ENCODE measurements at regions not wholly inside any gene's neighbourhood (a gene's known extent, or its start where the extent isn't known, plus 50 kb on each side); places are given as distances from the start of the nearest gene placed in this dataset.

GRCh38 chr2:185132501-185133041, 534.2 kb downstream of the ZNF804A start:
- Histone ChIP-seq H3K4me1 (no peaks in the 10 kb centered on the region), H3K36me3 (no peaks in the 10 kb centered on the region), H3K27me3 (no peaks in the 10 kb centered on the region), H3K4me3 (no peak overlapping the region), H3K27ac (no peak overlapping the region), H3K9me3 (no peaks in the 10 kb centered on the region)
- TF ChIP-seq POLR2A (IDR thresholded peaks at IDR 0.05), result no peak
- TF ChIP-seq CTCF (IDR thresholded peaks at IDR 0.05), result no peak
- 92 to 97% (median 93%) methylated on average over 33 to 39 of the region's 39 CpGs for WGBS, 4 donors
- peak in 1 of 5 donors; percentile 51 for DNase-seq
- intact Hi-C loops (cut with DNase I), result no loop called here
- ATAC-seq, result no peak

GRCh38 chr2:185137700-185138099, 539.4 kb downstream of the ZNF804A start:
- no peak for DNase-seq
- intact Hi-C loops (cut with DNase I), result no loop called here
- Histone ChIP-seq H3K36me3 (no peaks in the 10 kb centered on the region), H3K9me3 (no peaks in the 10 kb centered on the region), H3K27me3 (no peaks in the 10 kb centered on the region), H3K27ac (no peak overlapping the region), H3K4me1 (no peaks in the 10 kb centered on the region), H3K4me3 (no peak overlapping the region)
- no peak for TF ChIP-seq CTCF (IDR thresholded peaks at IDR 0.05)
- TF ChIP-seq POLR2A (IDR thresholded peaks at IDR 0.05), result no peak
- no peak for ATAC-seq

GRCh38 chr2:185142677-185143076, 544.3 kb downstream of the ZNF804A start:
- intact Hi-C loops (cut with DNase I), result no loop called here
- no peaks in the 10 kb centered on the region for H3K36me3 ChIP-seq
- DNase-seq (no peak), ATAC-seq (no peak)
- no peak overlapping the region for H3K4me3 ChIP-seq
- no peaks in the 10 kb centered on the region for H3K9me3 ChIP-seq
- H3K27ac ChIP-seq, result no peak overlapping the region
- 71 to 82% (median 80%) methylated on average over 1 of the region's 1 CpG for WGBS, 4 donors
- H3K27me3 ChIP-seq, result no peaks in the 10 kb centered on the region
- TF ChIP-seq POLR2A (IDR thresholded peaks at IDR 0.05) (no peak), CTCF (IDR thresholded peaks at IDR 0.05) (no peak)
- H3K4me1 ChIP-seq, result no peaks in the 10 kb centered on the region

GRCh38 chr2:185144159-185144919, 546.0 kb downstream of the ZNF804A start:
- ATAC-seq, result no peak
- Histone ChIP-seq H3K4me1 (no peaks in the 10 kb centered on the region), H3K27ac (no peak overlapping the region)

More at GRCh38 chr2:185144159-185144919, 546.0 kb downstream of the ZNF804A start:
- WGBS, 4 donors, result 61 to 72% (median 68%) methylated on average over 6 to 7 of the region's 7 CpGs
- H3K9me3 ChIP-seq, result no peaks in the 10 kb centered on the region
- H3K36me3 ChIP-seq, result no peaks in the 10 kb centered on the region
- H3K4me3 ChIP-seq, result no peak overlapping the region
- TF ChIP-seq CTCF (IDR thresholded peaks at IDR 0.05) (no peak), POLR2A (IDR thresholded peaks at IDR 0.05) (no peak)
- no peaks in the 10 kb centered on the region for H3K27me3 ChIP-seq
- DNase-seq, result peak in 1 of 5 donors; percentile 46
- intact Hi-C loops (cut with DNase I), result no loop called here
